HG02571 (cell line): ENCODE measurements at regions not wholly inside any gene's neighbourhood (a gene's known extent, or its start where the extent isn't known, plus 50 kb on each side); places are given as distances from the start of the nearest gene placed in this dataset.

ENCODE experiments used
- ATAC-seq: cut with Tn5 transposase; IDR thresholded peaks from one replicate; pipeline ENCODE4 v1.9.1; 2021; ENCODE audit warnings: mild to moderate bottlenecking, moderate library complexity; ENCODE audit not compliant: unreplicated experiment

- no peak for ATAC-seq
Observed at GRCh38 chr10:124266468-124267230, 152.1 kb downstream of the OAT start.

GRCh38 chr10:124265776-124266467, 152.8 kb downstream of the OAT start:
- no peak for ATAC-seq

- ATAC-seq, result no peak
Observed at GRCh38 chr10:124265391-124265745, 153.4 kb downstream of the OAT start.

- ATAC-seq, result no peak
Observed at GRCh38 chr10:124264711-124265390, 153.9 kb downstream of the OAT start.

- no peak for ATAC-seq
Observed at GRCh38 chr10:124264271-124264670, 154.5 kb downstream of the OAT start.

- ATAC-seq, result no peak
Observed at GRCh38 chr10:124263726-124264125, 155.0 kb downstream of the OAT start.

- ATAC-seq, result no peak
Observed at GRCh38 chr10:124262971-124263370, 155.8 kb downstream of the OAT start.

GRCh38 chr10:124262234-124262865, 156.4 kb downstream of the OAT start:
- no peak for ATAC-seq

- ATAC-seq, result no peak
Observed at GRCh38 chr10:124259139-124259825, 159.4 kb downstream of the OAT start.

GRCh38 chr10:124257781-124258180, 160.9 kb downstream of the OAT start:
- ATAC-seq, result no peak

GRCh38 chr10:124256151-124256550, 162.6 kb downstream of the OAT start:
- no peak for ATAC-seq

- ATAC-seq, result no peak
Observed at GRCh38 chr10:124255556-124255955, 162.2 kb upstream of the CHST15 start.

- no peak for ATAC-seq
Observed at GRCh38 chr10:124254490-124254889, 161.1 kb upstream of the CHST15 start.

- no peak for ATAC-seq
Observed at GRCh38 chr10:124253006-124253405, 159.6 kb upstream of the CHST15 start.

- ATAC-seq, result no peak
Observed at GRCh38 chr10:124252097-124252715, 158.8 kb upstream of the CHST15 start.

- no peak for ATAC-seq
Observed at GRCh38 chr10:124251317-124252065, 158.1 kb upstream of the CHST15 start.

GRCh38 chr10:124250506-124250905, 157.1 kb upstream of the CHST15 start:
- no peak for ATAC-seq

- no peak for ATAC-seq
Observed at GRCh38 chr10:124249812-124250432, 156.5 kb upstream of the CHST15 start.

- ATAC-seq, result no peak
Observed at GRCh38 chr10:124249196-124249595, 155.8 kb upstream of the CHST15 start.
